BLaER1 treated with 17β-estradiol and CSF1 and Interleukin-3, amounts not matched to agents 10 nM and 100 nM (cell line): ENCODE measurements at regions not wholly inside any gene's neighbourhood (a gene's known extent, or its start where the extent isn't known, plus 50 kb on each side); places are given as distances from the start of the nearest gene placed in this dataset.
"Not testable (repeated sequence)": the region's sequence is repeated elsewhere in the genome, so short reads cannot be mapped to it uniquely, and the experiment has no call there.

ENCODE experiments used
- H3K27ac ChIP-seq, 11 experiments: shearing (Covaris generic); formaldehyde crosslinking; 2 replicates each; pipeline ENCODE4 v1.8.1; 2022
- H3K27me3 ChIP-seq, 11 experiments: shearing (Covaris generic); formaldehyde crosslinking; 2 replicates each; pipeline ENCODE4 v1.8.1; 2022
- H3K36me3 ChIP-seq, 11 experiments: shearing (Covaris generic); formaldehyde crosslinking; 2 replicates each; pipeline ENCODE4 v1.8.1; 2022
- H3K4me1 ChIP-seq, 10 experiments: shearing (Covaris generic); formaldehyde crosslinking; 2 replicates each; pipeline ENCODE4 v1.8.1; 2022
- H3K4me2 ChIP-seq, 11 experiments: shearing (Covaris generic); formaldehyde crosslinking; 2 replicates each; pipeline ENCODE4 v1.8.1; 2022
- H3K4me3 ChIP-seq, 10 experiments: shearing (Covaris generic); formaldehyde crosslinking; 2 replicates each; pipeline ENCODE4 v1.8.1; 2022
- H3K9ac ChIP-seq, 11 experiments: shearing (Covaris generic); formaldehyde crosslinking; 2 replicates each; pipeline ENCODE4 v1.8.1; 2022
- H3K9me3 ChIP-seq, 11 experiments: shearing (Covaris generic); formaldehyde crosslinking; replicated peaks in 1 of 11; 2 replicates each; pipeline ENCODE4 v1.8.1; 2022
- H4K20me1 ChIP-seq, 11 experiments: shearing (Covaris generic); formaldehyde crosslinking; 2 replicates each; pipeline ENCODE4 v1.8.1; 2022
- Cebpa-rat ChIP-seq, 11 experiments: shearing (Covaris generic); IDR thresholded peaks; 2 replicates each; pipeline ENCODE4 v1.8.1; 2022

- Histone ChIP-seq H3K4me2 (no peak overlapping the region), H3K36me3 (no peaks in the 10 kb centered on the region), H3K9me3 (no peaks in the 10 kb centered on the region), H4K20me1 (no peaks in the 10 kb centered on the region), H3K9ac (no peak overlapping the region), H3K27ac (no peak overlapping the region), H3K4me3 (no peak overlapping the region), H3K4me1 (no peaks in the 10 kb centered on the region), H3K27me3 (no peaks in the 10 kb centered on the region)
- no peak for TF ChIP-seq Cebpa-rat (IDR thresholded peaks at IDR 0.05)
These were observed 204.7 kb downstream of the MATN1 start for GRCh38 chr1:30518696-30519095.

GRCh38 chr1:30518186-30518585 lies 205.2 kb downstream of the MATN1 start:
- Histone ChIP-seq H3K9ac (no peak overlapping the region), H3K4me2 (no peak overlapping the region), H3K9me3 (no peaks in the 10 kb centered on the region), H3K27ac (no peak overlapping the region), H3K4me1 (no peaks in the 10 kb centered on the region), H3K27me3 (no peaks in the 10 kb centered on the region), H3K36me3 (no peaks in the 10 kb centered on the region), H3K4me3 (no peak overlapping the region), H4K20me1 (no peaks in the 10 kb centered on the region)
- TF ChIP-seq Cebpa-rat (IDR thresholded peaks at IDR 0.05): no peak

- H4K20me1 ChIP-seq, H3K9ac ChIP-seq: not testable (repeated sequence)
These were observed 205.7 kb downstream of the MATN1 start for GRCh38 chr1:30517666-30518065.

GRCh38 chr1:30517241-30517640 lies 206.1 kb downstream of the MATN1 start:
- H4K20me1 ChIP-seq, H3K9ac ChIP-seq, H3K9me3 ChIP-seq, H3K4me1 ChIP-seq, H3K36me3 ChIP-seq, H3K27ac ChIP-seq, H3K27me3 ChIP-seq, H3K4me2 ChIP-seq, H3K4me3 ChIP-seq: not testable (repeated sequence)

More at GRCh38 chr1:30517666-30518065, 205.7 kb downstream of the MATN1 start:
- H3K27ac ChIP-seq, H3K9me3 ChIP-seq, H3K27me3 ChIP-seq, H3K4me2 ChIP-seq, H3K4me3 ChIP-seq, H3K4me1 ChIP-seq, H3K36me3 ChIP-seq: not testable (repeated sequence)

GRCh38 chr1:30516485-30516858 lies 206.9 kb downstream of the MATN1 start:
- Histone ChIP-seq H3K9me3 (no peaks in the 10 kb centered on the region), H3K36me3 (no peaks in the 10 kb centered on the region), H3K27me3 (no peaks in the 10 kb centered on the region), H3K4me1 (no peaks in the 10 kb centered on the region), H3K9ac (no peak overlapping the region), H4K20me1 (peaks cover 0 to 9% (median 0%) of the 10 kb centered on the region in 11 experiments; a peak in 1 of 22 replicates), H3K27ac (no peak overlapping the region), H3K4me2 (no peak overlapping the region), H3K4me3 (no peak overlapping the region)
- no peak for TF ChIP-seq Cebpa-rat (IDR thresholded peaks at IDR 0.05)

DNA sequence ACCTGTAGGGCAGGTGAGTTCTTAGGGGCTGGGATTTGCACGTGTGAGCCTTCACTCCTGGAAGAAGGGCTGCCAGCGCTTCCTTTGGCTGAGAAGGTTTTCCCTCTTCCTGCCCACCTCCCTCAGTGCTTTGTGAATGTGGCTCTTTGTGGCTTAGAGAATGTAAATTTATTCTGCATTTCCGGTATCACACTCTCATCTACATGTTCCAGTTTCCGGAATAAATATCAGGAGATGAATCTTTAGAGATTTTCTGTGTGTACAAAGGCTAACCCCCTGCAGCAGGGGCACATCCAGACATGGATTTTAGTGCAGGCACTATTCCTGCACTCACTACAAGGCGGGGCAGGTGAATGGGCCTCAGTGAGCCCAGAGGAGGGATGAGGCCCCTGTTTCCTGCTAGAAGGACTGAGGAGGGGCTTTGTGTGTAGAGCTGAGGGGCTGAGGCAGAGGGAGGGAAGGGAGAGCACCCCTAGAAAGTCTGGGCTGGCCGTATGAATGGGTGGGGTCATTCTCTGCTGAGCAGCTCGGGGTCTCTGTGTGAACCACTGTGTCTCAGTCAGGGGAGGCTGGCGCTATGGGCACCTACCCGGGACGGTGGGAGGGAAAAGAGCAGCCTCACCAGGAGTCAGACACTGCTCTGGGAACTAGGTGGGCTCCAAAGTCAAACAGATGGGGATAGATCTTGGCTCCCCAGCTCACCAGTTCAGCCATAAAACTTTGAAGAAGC lies 207.5 kb downstream of the MATN1 start:
- Histone ChIP-seq H3K9me3 (no peaks in the 10 kb centered on the region), H3K27me3 (no peaks in the 10 kb centered on the region), H3K36me3 (no peaks in the 10 kb centered on the region), H3K4me1 (no peaks in the 10 kb centered on the region), H3K9ac (no peak overlapping the region), H3K4me3 (no peak overlapping the region), H3K27ac (no peak overlapping the region), H3K4me2 (no peak overlapping the region), H4K20me1 (peaks cover 0 to 9% (median 0%) of the 10 kb centered on the region in 11 experiments; a peak in 1 of 22 replicates)
- no peak for TF ChIP-seq Cebpa-rat (IDR thresholded peaks at IDR 0.05)

DNA sequence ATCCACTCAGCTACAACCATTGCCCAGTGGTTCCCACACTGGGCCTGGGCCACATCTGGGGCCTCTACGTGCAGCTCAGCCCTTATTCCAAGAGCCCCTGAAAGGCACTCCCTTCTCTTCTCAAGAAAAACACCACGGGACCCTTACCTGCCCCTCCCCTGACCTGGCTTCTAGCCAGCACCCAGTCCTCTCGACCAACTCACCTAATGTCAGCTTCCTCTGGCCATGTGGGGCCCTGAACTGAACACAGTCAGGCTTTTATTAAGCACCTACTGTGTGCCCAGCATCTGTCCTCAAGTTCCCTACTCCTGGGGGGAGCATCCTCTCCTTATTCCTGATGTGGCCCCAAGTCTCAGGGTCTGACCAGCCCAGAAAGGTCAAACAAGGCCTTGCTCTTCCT lies 208.4 kb downstream of the MATN1 start:
- H3K9ac ChIP-seq: no peak overlapping the region
- no peak overlapping the region for H3K4me2 ChIP-seq
- no peaks in the 10 kb centered on the region for H3K27me3 ChIP-seq
- peaks cover 0 to 9% (median 0%) of the 10 kb centered on the region in 11 experiments; a peak in 1 of 22 replicates for H4K20me1 ChIP-seq
- no peak for TF ChIP-seq Cebpa-rat (IDR thresholded peaks at IDR 0.05)
- no peak overlapping the region for H3K27ac ChIP-seq
- H3K9me3 ChIP-seq: no peaks in the 10 kb centered on the region
- H3K4me3 ChIP-seq: no peak overlapping the region
- no peaks in the 10 kb centered on the region for H3K36me3 ChIP-seq
- H3K4me1 ChIP-seq: no peaks in the 10 kb centered on the region

DNA sequence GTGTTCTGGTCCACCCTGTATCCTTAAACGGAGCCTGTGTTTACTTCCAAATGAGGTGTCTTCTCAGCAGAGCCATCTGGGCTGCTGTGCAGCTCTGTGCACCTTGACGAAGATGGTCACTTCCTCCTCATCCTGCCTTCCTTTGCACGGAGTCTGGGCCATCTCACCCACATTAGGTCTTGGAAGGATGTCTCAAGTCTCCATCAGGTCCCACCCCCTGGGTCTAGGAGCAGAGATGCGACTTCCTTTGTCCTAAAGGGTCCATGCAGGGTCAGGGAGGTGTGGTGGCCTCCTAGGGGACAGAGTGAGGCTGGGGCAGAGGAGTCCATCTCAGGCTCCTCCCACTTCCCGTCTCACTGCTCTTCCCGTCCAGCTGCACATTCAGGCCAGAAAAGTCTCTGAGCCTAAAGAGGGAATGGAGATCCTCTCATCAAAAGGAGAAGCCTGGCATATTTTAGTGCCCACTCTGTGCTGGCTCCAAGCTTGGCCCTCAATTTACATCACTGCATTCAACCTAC lies 209.2 kb downstream of the MATN1 start:
- no peaks in the 10 kb centered on the region for H3K9me3 ChIP-seq
- H3K27me3 ChIP-seq: no peaks in the 10 kb centered on the region
- no peak overlapping the region for H3K4me2 ChIP-seq
- no peaks in the 10 kb centered on the region for H3K36me3 ChIP-seq
- peaks cover 0 to 9% (median 0%) of the 10 kb centered on the region in 11 experiments; a peak in 1 of 22 replicates for H4K20me1 ChIP-seq
- no peak for TF ChIP-seq Cebpa-rat (IDR thresholded peaks at IDR 0.05)
- H3K4me1 ChIP-seq: no peaks in the 10 kb centered on the region
- H3K4me3 ChIP-seq: no peak overlapping the region
- no peak overlapping the region for H3K9ac ChIP-seq
- H3K27ac ChIP-seq: no peak overlapping the region

GRCh38 chr1:30513396-30514136 lies 209.8 kb downstream of the MATN1 start:
- no peak for TF ChIP-seq Cebpa-rat (IDR thresholded peaks at IDR 0.05)
- Histone ChIP-seq H3K36me3 (no peaks in the 10 kb centered on the region), H3K4me3 (no peak overlapping the region), H3K4me2 (no peak overlapping the region), H3K4me1 (no peaks in the 10 kb centered on the region), H3K27me3 (no peaks in the 10 kb centered on the region), H4K20me1 (peaks cover 0 to 9% (median 0%) of the 10 kb centered on the region in 11 experiments; a peak in 1 of 22 replicates), H3K27ac (no peak overlapping the region), H3K9me3 (no peaks in the 10 kb centered on the region), H3K9ac (no peak overlapping the region)

DNA sequence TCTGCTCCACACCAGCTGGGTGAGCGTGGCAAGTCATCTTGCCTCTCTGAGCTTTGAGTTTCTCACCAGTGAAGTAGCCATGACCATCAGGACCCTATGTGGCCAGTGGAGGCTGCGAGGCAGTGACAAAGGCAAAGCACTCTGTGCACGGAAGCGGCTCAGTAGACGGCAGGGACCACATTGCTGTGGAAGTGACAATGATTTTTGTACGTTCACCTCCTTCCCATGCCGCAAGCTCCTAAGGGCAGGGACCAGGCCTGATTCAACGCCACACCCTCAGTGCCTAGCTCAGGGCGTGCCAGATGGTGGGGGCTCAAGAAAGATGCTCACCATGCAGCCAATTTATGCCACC lies 210.5 kb downstream of the MATN1 start:
- Histone ChIP-seq H3K36me3 (no peaks in the 10 kb centered on the region), H3K4me1 (no peaks in the 10 kb centered on the region), H3K27me3 (no peaks in the 10 kb centered on the region), H3K27ac (no peak overlapping the region), H4K20me1 (peaks cover 0 to 9% (median 0%) of the 10 kb centered on the region in 11 experiments; a peak in 1 of 22 replicates), H3K4me2 (no peak overlapping the region), H3K9ac (no peak overlapping the region), H3K4me3 (no peak overlapping the region), H3K9me3 (no peaks in the 10 kb centered on the region)
- TF ChIP-seq Cebpa-rat (IDR thresholded peaks at IDR 0.05): no peak
